GM23338 (cell line): ENCODE measurements at regions not wholly inside any gene's neighbourhood (a gene's known extent, or its start where the extent isn't known, plus 50 kb on each side); places are given as distances from the start of the nearest gene placed in this dataset.

Experiments
- ATAC-seq: fragments of 200-7000 bp; cut with Tn5 transposase; 3 replicates; pipeline ENCODE4 v1.9.1; 2020
- DNase-seq: peaks from one replicate; pipeline ENCODE4 v3.0.0-alpha.2; 2015; ENCODE audit warnings: low spot score
- H2AFZ ChIP-seq: fragments of 200-600 bp; sonication (generic); 2 replicates; pipeline ENCODE4 v1.8.0; 2016; ENCODE audit warnings: antibody characterized with exemption, mild to moderate bottlenecking, moderate library complexity
- H3F3A ChIP-seq: fragments of 200-600 bp; sonication (generic); replicated peaks from 2 replicates; pipeline ENCODE4 v1.8.0; 2017; ENCODE audit warnings: antibody characterized with exemption, mixed run types, low read depth
- H3K27ac ChIP-seq: fragments of 200-600 bp; sonication (generic); 2 replicates; pipeline ENCODE4 v1.6.1; 2016; ENCODE audit warnings: low read depth
- H3K27me3 ChIP-seq: fragments of 200-600 bp; sonication (generic); 2 replicates; pipeline ENCODE4 v1.8.0; 2016; ENCODE audit warnings: mild to moderate bottlenecking, mixed run types, moderate library complexity; ENCODE audit not compliant: insufficient read depth
- H3K36me3 ChIP-seq: fragments of 200-600 bp; sonication (generic); 2 replicates; pipeline ENCODE4 v1.8.0; 2016; ENCODE audit warnings: mild to moderate bottlenecking; ENCODE audit not compliant: insufficient read depth
- H3K4me1 ChIP-seq: fragments of 200-600 bp; sonication (generic); 2 replicates; pipeline ENCODE4 v1.8.0; 2016; ENCODE audit warnings: mild to moderate bottlenecking, moderate library complexity; ENCODE audit not compliant: insufficient read depth
- H3K4me2 ChIP-seq: fragments of 200-600 bp; sonication (generic); 2 replicates; pipeline ENCODE4 v1.7.1; 2017; ENCODE audit warnings: mixed run types
- H3K4me3 ChIP-seq: fragments of 200-600 bp; sonication (generic); 2 replicates; pipeline ENCODE4 v1.6.1; 2016; ENCODE audit warnings: mixed run types
- H3K79me2 ChIP-seq: fragments of 200-600 bp; sonication (generic); replicated peaks from 2 replicates; pipeline ENCODE4 v1.8.0; 2017; ENCODE audit warnings: mild to moderate bottlenecking; ENCODE audit not compliant: insufficient read depth
- H3K9me2 ChIP-seq: fragments of 200-600 bp; sonication (generic); 2 replicates; pipeline ENCODE4 v1.8.0; 2017; ENCODE audit not compliant: insufficient read depth
- H4K20me1 ChIP-seq: fragments of 200-600 bp; sonication (generic); replicated peaks from 2 replicates; pipeline ENCODE4 v1.8.0; 2017; ENCODE audit warnings: mild to moderate bottlenecking; ENCODE audit not compliant: insufficient read depth
- H3K27ac Mint-ChIP-seq: 2 replicates; pipeline ENCODE4 v1.8.0; 2020; ENCODE audit warnings: inconsistent platforms, mild to moderate bottlenecking, moderate library complexity, mixed read lengths
- H3K27me3 Mint-ChIP-seq: 3 replicates; pipeline ENCODE4 v1.8.0; 2022; ENCODE audit warnings: low read depth, mild to moderate bottlenecking, moderate library complexity, mixed read lengths, inconsistent platforms; ENCODE audit not compliant: insufficient read depth, poor library complexity
- H3K36me3 Mint-ChIP-seq: 3 replicates; pipeline ENCODE4 v1.8.0; 2021; ENCODE audit warnings: low read depth, mild to moderate bottlenecking, inconsistent platforms, moderate library complexity, mixed read lengths
- H3K4me1 Mint-ChIP-seq: 3 replicates; pipeline ENCODE4 v1.8.0; 2020; ENCODE audit warnings: mild to moderate bottlenecking, inconsistent platforms, mixed read lengths
- H3K4me3 Mint-ChIP-seq: 3 replicates; pipeline ENCODE4 v1.8.0; 2021; ENCODE audit warnings: moderate library complexity, mild to moderate bottlenecking, inconsistent platforms, mixed read lengths
- H3K9me3 Mint-ChIP-seq: 3 replicates; pipeline ENCODE4 v1.8.0; 2020; ENCODE audit warnings: moderate library complexity, mild to moderate bottlenecking, inconsistent platforms, mixed read lengths
- CTCF ChIP-seq, 2 experiments: fragments of 200-600 bp in 1 of 2; sonication (generic) in 1 of 2; conservative IDR thresholded peaks; 2 replicates each; pipeline versions ENCODE4 v1.5.1 to v1.6.1; 2016 to 2017; ENCODE audit warnings: antibody characterized with exemption in 2 of 2, low read depth in 2 of 2, mild to moderate bottlenecking in 2 of 2, moderate library complexity in 1 of 2
- EZH2phosphoT487 ChIP-seq: fragments of 200-600 bp; sonication (generic); IDR thresholded peaks from one replicate; pipeline ENCODE4 v1.8.1; 2018; ENCODE audit warnings: antibody characterized with exemption; ENCODE audit not compliant: unreplicated experiment
- NANOG ChIP-seq: IDR thresholded peaks from 2 replicates; pipeline ENCODE4 v1.6.1; 2016; ENCODE audit warnings: antibody characterized with exemption, borderline replicate concordance
- POLR2AphosphoS5 ChIP-seq: IDR thresholded peaks from 2 replicates; pipeline ENCODE4 v1.6.1; 2016; ENCODE audit warnings: antibody characterized with exemption, low read depth
- STAT1 ChIP-seq: IDR thresholded peaks from one replicate; pipeline ENCODE4 v1.6.1; 2016; ENCODE audit warnings: antibody characterized with exemption; ENCODE audit not compliant: unreplicated experiment
- ZNF114 ChIP-seq: fragments of 250-450 bp; sonication (Bioruptor Pico); IDR thresholded peaks from 2 replicates; pipeline ENCODE4 v1.5.0; 2020; ENCODE audit warnings: mild to moderate bottlenecking, moderate library complexity
- ZNF331 ChIP-seq: fragments of 250-450 bp; sonication (Bioruptor Pico); IDR thresholded peaks from 2 replicates; pipeline ENCODE4 v1.5.0; 2020; ENCODE audit warnings: low read depth, mild to moderate bottlenecking, moderate library complexity
- TF ChIP-seq, protein P1 (sequence below): fragments of 250-450 bp; sonication (Bioruptor Pico); IDR thresholded peaks from 2 replicates; pipeline ENCODE4 v1.5.0; 2020; ENCODE audit warnings: mild to moderate bottlenecking, moderate library complexity

DNA sequence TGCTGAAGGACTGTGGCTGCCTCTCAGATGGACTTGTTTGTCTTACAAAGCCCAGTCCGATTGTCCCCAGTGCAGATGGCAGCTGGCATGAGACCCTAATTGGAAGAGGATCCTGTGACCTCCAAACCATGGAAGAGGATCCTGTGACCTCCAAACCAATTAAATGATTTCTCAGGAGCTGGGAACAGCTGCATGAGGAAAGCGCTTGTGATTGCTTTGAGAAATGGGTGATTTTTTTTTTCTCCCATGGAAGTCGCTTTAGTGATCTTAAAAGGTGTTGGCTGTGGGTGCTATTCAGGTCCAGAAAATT is 68.4 kb upstream of the LARS2 start:
- ATAC-seq, result no peak
- no peak overlapping the region for H3K4me3 ChIP-seq
- no peaks in the 10 kb centered on the region for H3F3A ChIP-seq
- peaks cover 36% of the 10 kb centered on the region for H3K4me1 Mint-ChIP-seq
- TF ChIP-seq ZNF331 (CRISPR knock-in tag), result no peak
- TF ChIP-seq, protein P1, sequence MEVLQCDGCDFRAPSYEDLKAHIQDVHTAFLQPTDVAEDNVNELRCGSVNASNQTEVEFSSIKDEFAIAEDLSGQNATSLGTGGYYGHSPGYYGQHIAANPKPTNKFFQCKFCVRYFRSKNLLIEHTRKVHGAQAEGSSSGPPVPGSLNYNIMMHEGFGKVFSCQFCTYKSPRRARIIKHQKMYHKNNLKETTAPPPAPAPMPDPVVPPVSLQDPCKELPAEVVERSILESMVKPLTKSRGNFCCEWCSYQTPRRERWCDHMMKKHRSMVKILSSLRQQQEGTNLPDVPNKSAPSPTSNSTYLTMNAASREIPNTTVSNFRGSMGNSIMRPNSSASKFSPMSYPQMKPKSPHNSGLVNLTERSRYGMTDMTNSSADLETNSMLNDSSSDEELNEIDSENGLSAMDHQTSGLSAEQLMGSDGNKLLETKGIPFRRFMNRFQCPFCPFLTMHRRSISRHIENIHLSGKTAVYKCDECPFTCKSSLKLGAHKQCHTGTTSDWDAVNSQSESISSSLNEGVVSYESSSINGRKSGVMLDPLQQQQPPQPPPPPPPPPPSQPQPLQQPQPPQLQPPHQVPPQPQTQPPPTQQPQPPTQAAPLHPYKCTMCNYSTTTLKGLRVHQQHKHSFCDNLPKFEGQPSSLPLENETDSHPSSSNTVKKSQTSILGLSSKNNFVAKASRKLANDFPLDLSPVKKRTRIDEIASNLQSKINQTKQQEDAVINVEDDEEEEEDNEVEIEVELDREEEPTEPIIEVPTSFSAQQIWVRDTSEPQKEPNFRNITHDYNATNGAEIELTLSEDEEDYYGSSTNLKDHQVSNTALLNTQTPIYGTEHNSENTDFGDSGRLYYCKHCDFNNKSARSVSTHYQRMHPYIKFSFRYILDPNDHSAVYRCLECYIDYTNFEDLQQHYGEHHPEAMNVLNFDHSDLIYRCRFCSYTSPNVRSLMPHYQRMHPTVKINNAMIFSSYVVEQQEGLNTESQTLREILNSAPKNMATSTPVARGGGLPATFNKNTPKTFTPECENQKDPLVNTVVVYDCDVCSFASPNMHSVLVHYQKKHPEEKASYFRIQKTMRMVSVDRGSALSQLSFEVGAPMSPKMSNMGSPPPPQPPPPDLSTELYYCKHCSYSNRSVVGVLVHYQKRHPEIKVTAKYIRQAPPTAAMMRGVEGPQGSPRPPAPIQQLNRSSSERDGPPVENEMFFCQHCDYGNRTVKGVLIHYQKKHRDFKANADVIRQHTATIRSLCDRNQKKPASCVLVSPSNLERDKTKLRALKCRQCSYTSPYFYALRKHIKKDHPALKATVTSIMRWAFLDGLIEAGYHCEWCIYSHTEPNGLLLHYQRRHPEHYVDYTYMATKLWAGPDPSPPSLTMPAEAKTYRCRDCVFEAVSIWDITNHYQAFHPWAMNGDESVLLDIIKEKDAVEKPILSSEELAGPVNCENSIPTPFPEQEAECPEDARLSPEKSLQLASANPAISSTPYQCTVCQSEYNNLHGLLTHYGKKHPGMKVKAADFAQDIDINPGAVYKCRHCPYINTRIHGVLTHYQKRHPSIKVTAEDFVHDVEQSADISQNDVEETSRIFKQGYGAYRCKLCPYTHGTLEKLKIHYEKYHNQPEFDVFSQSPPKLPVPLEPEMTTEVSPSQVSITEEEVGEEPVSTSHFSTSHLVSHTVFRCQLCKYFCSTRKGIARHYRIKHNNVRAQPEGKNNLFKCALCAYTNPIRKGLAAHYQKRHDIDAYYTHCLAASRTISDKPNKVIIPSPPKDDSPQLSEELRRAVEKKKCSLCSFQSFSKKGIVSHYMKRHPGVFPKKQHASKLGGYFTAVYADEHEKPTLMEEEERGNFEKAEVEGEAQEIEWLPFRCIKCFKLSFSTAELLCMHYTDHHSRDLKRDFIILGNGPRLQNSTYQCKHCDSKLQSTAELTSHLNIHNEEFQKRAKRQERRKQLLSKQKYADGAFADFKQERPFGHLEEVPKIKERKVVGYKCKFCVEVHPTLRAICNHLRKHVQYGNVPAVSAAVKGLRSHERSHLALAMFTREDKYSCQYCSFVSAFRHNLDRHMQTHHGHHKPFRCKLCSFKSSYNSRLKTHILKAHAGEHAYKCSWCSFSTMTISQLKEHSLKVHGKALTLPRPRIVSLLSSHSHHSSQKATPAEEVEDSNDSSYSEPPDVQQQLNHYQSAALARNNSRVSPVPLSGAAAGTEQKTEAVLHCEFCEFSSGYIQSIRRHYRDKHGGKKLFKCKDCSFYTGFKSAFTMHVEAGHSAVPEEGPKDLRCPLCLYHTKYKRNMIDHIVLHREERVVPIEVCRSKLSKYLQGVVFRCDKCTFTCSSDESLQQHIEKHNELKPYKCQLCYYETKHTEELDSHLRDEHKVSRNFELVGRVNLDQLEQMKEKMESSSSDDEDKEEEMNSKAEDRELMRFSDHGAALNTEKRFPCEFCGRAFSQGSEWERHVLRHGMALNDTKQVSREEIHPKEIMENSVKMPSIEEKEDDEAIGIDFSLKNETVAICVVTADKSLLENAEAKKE (CRISPR knock-in tag), result no peak
- TF ChIP-seq NANOG, result no peak
- no peak for TF ChIP-seq ZNF114 (CRISPR knock-in tag)
- TF ChIP-seq STAT1, result no peak
- no peak for TF ChIP-seq POLR2AphosphoS5
- TF ChIP-seq CTCF (conservative IDR thresholded peaks at IDR 0.05; ENCODE audit: low read depth in 2 of 2), result no peak
- TF ChIP-seq EZH2phosphoT487, result no peak
- no peak overlapping the region for H3K27ac ChIP-seq
- H3K27ac Mint-ChIP-seq, result no peak overlapping the region
- peaks cover 1% of the 10 kb centered on the region for H3K27me3 Mint-ChIP-seq
- DNase-seq, result no peak
- H3K4me2 ChIP-seq, result no peak overlapping the region
- no peaks in the 10 kb centered on the region for H4K20me1 ChIP-seq
- H2AFZ ChIP-seq, result 0 out of 2 replicates have a peak overlapping the region, but pooled peaks have one; percentile 38
- peaks cover 6% of the 10 kb centered on the region; the same call in 2 of the 3 replicates for H3K36me3 Mint-ChIP-seq
- no peak overlapping the region for H3K4me3 Mint-ChIP-seq
- no peaks in the 10 kb centered on the region; the same call in 2 of the 3 replicates for H3K9me3 Mint-ChIP-seq
- peaks cover 20% of the 10 kb centered on the region for H3K4me1 ChIP-seq
- no peaks in the 10 kb centered on the region for H3K36me3 ChIP-seq
- H3K79me2 ChIP-seq, result no peaks in the 10 kb centered on the region
- H3K27me3 ChIP-seq, result no peaks in the 10 kb centered on the region
- H3K9me2 ChIP-seq, result peaks cover 6% of the 10 kb centered on the region; the same call in 1 of the 2 replicates
